Karpas-422 (cell line): ENCODE measurements at regions not wholly inside any gene's neighbourhood (a gene's known extent, or its start where the extent isn't known, plus 50 kb on each side); places are given as distances from the start of the nearest gene placed in this dataset.
"Not testable (repeated sequence)": the region's sequence is repeated elsewhere in the genome, so short reads cannot be mapped to it uniquely, and the experiment has no call there.

Experiments
- DNase-seq: peaks from one replicate; pipeline ENCODE4 v3.0.0-alpha.2; 2015
- H2AFZ ChIP-seq: fragments of 200-600 bp; sonication (generic); 2 replicates; pipeline ENCODE4 v1.6.1; 2014; ENCODE audit warnings: antibody characterized with exemption, low read length, mixed read lengths
- H3K27ac ChIP-seq: fragments of 200-600 bp; sonication (generic); 2 replicates; pipeline ENCODE4 v1.5.1; 2014; ENCODE audit warnings: mild to moderate bottlenecking, low read length, moderate library complexity
- H3K27me3 ChIP-seq: fragments of 200-600 bp; sonication (generic); 2 replicates; pipeline ENCODE4 v1.6.1; 2014; ENCODE audit warnings: low read length, mixed read lengths
- H3K36me3 ChIP-seq: fragments of 200-600 bp; sonication (generic); 2 replicates; pipeline ENCODE4 v1.6.1; 2014; ENCODE audit warnings: low read length, mixed read lengths; ENCODE audit not compliant: insufficient read depth
- H3K4me1 ChIP-seq: fragments of 200-600 bp; sonication (generic); 2 replicates; pipeline ENCODE4 v1.6.1; 2014; ENCODE audit warnings: mild to moderate bottlenecking, low read length, mixed read lengths
- H3K4me2 ChIP-seq: fragments of 200-600 bp; sonication (generic); 2 replicates; pipeline ENCODE4 v1.6.1; 2014; ENCODE audit warnings: low read length, low read depth, mild to moderate bottlenecking; ENCODE audit not compliant: poor library complexity, severe bottlenecking
- H3K4me3 ChIP-seq: fragments of 200-600 bp; sonication (generic); 2 replicates; pipeline ENCODE4 v1.5.1; 2014; ENCODE audit warnings: mild to moderate bottlenecking, antibody characterized with exemption, low read length, mixed read lengths
- H3K79me2 ChIP-seq: fragments of 200-600 bp; sonication (generic); 2 replicates; pipeline ENCODE4 v1.6.1; 2014; ENCODE audit warnings: mild to moderate bottlenecking, low read length, mixed read lengths
- H3K9ac ChIP-seq: fragments of 200-600 bp; sonication (generic); 2 replicates; pipeline ENCODE4 v1.6.0; 2014; ENCODE audit warnings: low read length
- H3K9me2 ChIP-seq: fragments of 200-600 bp; sonication (generic), shearing (Covaris generic); replicated peaks from 2 replicates; pipeline ENCODE4 v1.6.0; 2014; ENCODE audit warnings: mild to moderate bottlenecking, low read length, moderate library complexity; ENCODE audit not compliant: insufficient read depth
- H3K9me3 ChIP-seq: fragments of 300-700, 200-600 bp; sonication (generic); 2 replicates; pipeline ENCODE4 v1.6.1; 2014; ENCODE audit warnings: low read length, mixed read lengths
- H4K20me1 ChIP-seq: fragments of 200-600 bp; sonication (generic); 2 replicates; pipeline ENCODE4 v1.6.1; 2014; ENCODE audit warnings: mild to moderate bottlenecking, antibody characterized with exemption, low read length, low read depth; ENCODE audit not compliant: insufficient read depth

DNA sequence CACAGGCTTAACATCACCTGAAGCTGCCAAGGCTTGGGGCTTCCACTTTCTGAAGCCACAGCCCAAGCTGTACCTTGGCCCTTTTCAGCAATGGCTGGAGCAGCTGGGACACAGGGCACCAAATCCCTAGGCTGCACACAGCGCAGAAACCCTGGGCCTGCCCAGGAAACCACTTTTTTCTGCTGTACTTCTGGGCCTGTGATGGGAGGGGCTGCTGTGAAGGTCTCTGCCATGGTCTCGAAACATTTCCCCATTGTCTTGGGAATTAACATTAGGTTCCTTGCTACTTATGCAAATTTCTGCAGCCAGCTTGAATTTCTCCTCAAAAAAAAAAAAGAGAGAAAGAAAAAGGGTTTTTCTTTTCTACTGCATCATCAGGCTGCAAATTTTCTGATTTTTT, 219.1 kb downstream of the RPL10L start:
- Histone ChIP-seq H3K9ac (no peak overlapping the region), H3K9me2 (no peaks in the 10 kb centered on the region), H3K4me2 (no peak overlapping the region), H3K36me3 (no peaks in the 10 kb centered on the region), H4K20me1 (no peaks in the 10 kb centered on the region), H2AFZ (no peak overlapping the region), H3K4me3 (no peak overlapping the region), H3K9me3 (peaks cover 37% of the 10 kb centered on the region), H3K27ac (no peak overlapping the region), H3K4me1 (no peaks in the 10 kb centered on the region), H3K27me3 (no peaks in the 10 kb centered on the region), H3K79me2 (no peaks in the 10 kb centered on the region)
- DNase-seq = no peak

DNA sequence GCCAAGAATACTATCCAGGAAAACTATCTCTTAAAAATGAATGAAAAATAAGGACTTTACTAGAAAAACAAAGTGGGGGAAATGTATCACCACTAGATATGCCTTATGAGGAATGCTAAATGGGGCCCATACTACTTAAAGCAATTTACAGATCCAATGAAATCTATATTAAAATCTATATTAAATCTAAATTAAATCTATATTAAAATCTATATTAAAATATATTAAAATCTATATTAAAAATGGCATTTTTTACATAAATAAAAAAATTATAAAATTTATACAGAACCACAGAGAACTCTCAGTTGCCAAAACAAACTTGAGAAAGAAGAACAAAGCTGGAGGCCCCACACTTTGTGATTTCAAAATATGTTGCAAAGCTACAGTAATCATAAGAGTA, 234.5 kb downstream of the RPL10L start:
- Histone ChIP-seq H4K20me1 (no peaks in the 10 kb centered on the region), H3K4me3 (no peak overlapping the region), H3K79me2 (no peaks in the 10 kb centered on the region), H3K9me3 (peaks cover 53% of the 10 kb centered on the region), H3K4me1 (no peaks in the 10 kb centered on the region), H3K4me2 (no peak overlapping the region), H3K9me2 (no peaks in the 10 kb centered on the region), H3K9ac (no peak overlapping the region), H3K27me3 (no peaks in the 10 kb centered on the region), H3K36me3 (no peaks in the 10 kb centered on the region), H3K27ac (no peak overlapping the region), H2AFZ (no peak overlapping the region)
- no peak for DNase-seq

DNA sequence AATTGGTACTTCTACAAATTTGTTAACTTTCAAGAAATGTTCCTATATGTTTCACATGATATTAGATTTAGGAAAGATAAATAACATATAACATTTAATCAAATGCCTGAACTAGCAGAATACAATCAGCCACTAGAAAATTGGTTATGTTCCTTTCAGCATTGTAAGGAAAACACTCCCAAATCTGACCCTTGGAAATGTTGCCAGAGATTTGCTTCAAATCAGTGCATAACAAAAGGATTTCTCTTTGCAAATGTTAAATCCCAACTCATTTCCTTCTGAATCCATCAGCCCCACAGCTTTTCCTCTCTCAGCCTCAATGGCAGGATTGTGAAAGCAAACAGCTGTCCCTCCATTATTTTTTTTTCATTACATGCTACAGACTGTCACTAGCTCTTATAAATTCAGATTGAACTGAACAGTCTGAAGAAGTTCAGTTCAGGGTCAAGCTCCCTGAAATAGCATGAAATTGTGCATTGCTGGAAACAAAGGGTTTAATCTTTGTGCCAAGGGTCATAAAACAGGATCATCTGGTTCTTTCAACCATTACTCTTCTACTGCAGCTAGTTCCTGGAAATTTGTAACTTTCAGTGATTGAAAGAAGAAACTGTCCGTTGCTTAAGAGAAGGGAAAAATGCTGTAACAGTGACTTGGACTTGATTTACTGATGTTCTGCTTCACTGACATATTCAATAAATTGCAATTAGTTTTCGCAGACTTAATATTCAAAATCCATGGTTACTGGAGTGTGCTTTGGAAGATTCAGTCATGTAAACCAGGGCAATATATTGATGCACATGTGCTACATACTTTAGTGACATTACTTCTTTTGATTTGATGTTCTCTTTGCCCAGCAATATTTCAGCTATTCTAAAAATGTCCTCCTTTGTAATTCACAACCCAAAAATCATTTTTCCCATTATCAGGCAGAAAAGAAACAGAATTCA, 246.4 kb downstream of the RPL10L start:
- no peak overlapping the region for H2AFZ ChIP-seq
- no peak for DNase-seq
- peaks cover 48% of the 10 kb centered on the region for H3K9me3 ChIP-seq
- no peak overlapping the region for H3K27ac ChIP-seq
- H3K4me3 ChIP-seq = no peak overlapping the region
- no peaks in the 10 kb centered on the region for H4K20me1 ChIP-seq
- no peaks in the 10 kb centered on the region for H3K79me2 ChIP-seq
- no peaks in the 10 kb centered on the region for H3K4me1 ChIP-seq
- H3K4me2 ChIP-seq = no peak overlapping the region
- no peak overlapping the region for H3K9ac ChIP-seq
- no peaks in the 10 kb centered on the region for H3K36me3 ChIP-seq
- H3K27me3 ChIP-seq = no peaks in the 10 kb centered on the region
- no peaks in the 10 kb centered on the region for H3K9me2 ChIP-seq

DNA sequence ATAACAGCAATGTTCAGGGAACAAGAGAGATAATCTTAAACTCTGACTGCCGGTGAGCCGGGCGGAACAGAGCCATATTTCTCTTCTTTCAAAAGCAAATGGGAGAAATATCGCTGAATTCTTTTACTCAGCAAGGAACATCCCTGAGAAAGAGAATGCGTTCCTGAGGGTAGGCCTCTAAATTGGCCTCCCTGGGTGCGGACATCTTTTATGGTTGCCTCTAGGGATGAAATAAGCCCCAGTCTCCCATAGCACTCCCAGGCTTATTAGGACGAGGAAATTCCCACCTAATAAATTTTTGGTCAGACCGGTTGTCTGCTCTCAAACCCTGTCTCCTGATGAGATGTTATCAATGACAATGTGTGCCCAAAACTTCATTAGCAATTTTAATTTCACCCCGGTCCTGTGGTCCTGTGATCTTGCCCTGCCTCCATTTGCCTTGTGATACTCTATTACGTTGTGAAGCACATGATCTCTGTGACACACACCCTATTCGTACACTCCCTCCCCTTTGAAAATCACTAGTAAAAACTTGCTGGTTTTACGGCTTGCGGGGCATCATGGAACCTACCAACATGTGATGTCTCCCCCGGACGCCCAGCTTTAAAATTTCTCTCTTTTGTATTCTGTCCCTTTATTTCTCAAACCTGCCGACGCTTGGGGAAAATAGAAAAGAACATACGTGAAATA, 249.4 kb downstream of the RPL10L start:
- H3K27me3 ChIP-seq, H3K9ac ChIP-seq, H2AFZ ChIP-seq, H3K4me3 ChIP-seq, H3K36me3 ChIP-seq, H3K9me2 ChIP-seq, H4K20me1 ChIP-seq, DNase-seq, H3K27ac ChIP-seq, H3K4me2 ChIP-seq, H3K79me2 ChIP-seq, H3K4me1 ChIP-seq: not testable (repeated sequence)
- H3K9me3 ChIP-seq = peaks cover 48% of the 10 kb centered on the region

DNA sequence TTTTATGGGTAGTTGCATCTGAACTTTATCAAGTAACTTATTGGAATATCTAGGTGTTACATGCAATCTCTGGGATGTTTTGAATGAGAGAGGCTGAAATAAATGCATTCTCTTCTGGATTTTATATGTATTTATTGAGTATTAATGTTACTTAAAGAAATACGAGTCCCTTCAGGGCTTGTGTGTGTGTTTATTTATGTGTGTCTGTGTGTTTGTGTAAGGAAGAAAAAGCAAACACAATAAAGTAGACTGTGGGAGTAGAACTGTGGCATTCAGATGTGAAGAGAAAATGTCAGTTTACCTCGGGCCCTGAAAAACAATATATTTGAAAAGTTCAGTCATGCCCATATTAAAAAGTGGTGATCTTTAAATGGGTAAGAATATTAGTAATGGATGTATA, 250.5 kb downstream of the RPL10L start:
- H3K27ac ChIP-seq = no peak overlapping the region
- no peak for DNase-seq
- H4K20me1 ChIP-seq = no peaks in the 10 kb centered on the region
- H3K4me3 ChIP-seq = no peak overlapping the region
- no peaks in the 10 kb centered on the region for H3K27me3 ChIP-seq
- no peaks in the 10 kb centered on the region for H3K9me2 ChIP-seq
- H2AFZ ChIP-seq = no peak overlapping the region
- H3K4me1 ChIP-seq = no peaks in the 10 kb centered on the region
- no peaks in the 10 kb centered on the region for H3K36me3 ChIP-seq
- H3K9ac ChIP-seq = no peak overlapping the region
- H3K79me2 ChIP-seq = no peaks in the 10 kb centered on the region
- H3K9me3 ChIP-seq = peaks cover 54% of the 10 kb centered on the region
- H3K4me2 ChIP-seq = no peak overlapping the region

DNA sequence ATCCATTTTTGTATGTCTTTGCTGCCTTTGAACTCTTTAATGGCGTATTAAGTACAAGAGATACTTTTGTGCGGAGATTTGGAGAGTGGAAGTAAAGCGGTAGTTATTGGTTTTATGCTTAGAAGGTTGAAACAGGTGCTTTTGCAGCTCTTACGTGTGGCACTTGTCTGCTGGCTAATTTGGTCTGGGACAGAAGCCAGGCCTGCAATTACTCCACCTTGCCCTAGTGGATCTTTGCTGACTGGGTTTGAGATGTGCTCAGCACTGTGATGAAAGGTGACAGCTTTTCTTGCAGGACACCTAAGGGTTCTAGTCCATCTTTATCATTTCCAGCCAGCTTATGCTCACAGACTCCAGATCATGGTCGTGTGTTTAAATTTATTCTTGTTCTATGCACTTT, 252.5 kb downstream of the RPL10L start:
- Histone ChIP-seq H3K27me3 (no peaks in the 10 kb centered on the region), H3K9me3 (peaks cover 45% of the 10 kb centered on the region), H3K4me2 (no peak overlapping the region), H2AFZ (no peak overlapping the region), H3K27ac (no peak overlapping the region), H3K4me3 (no peak overlapping the region), H3K9ac (no peak overlapping the region), H3K79me2 (no peaks in the 10 kb centered on the region), H4K20me1 (no peaks in the 10 kb centered on the region), H3K9me2 (no peaks in the 10 kb centered on the region), H3K36me3 (no peaks in the 10 kb centered on the region), H3K4me1 (no peaks in the 10 kb centered on the region)
- DNase-seq = no peak

DNA sequence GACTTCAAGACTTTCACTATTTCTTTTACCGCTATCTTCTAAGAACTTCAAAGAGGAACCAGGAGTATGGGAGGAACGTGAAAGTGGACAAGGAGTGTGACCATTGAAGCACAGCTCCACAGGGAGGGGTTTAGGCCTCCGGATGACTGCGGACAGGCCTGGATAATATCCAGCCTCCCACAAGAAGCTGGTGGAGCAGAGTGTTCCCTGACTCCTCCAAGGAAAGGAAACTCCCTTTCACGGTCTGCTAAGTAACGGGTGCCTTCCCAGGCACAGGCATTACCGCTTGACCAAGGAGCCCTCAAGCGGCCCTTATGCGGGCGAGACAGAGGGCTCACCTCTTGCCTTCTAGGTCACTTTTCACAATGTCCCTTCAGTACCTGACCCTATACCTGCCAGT, 267.0 kb downstream of the RPL10L start:
- H3K4me3 ChIP-seq = no peak overlapping the region
- H3K9me3 ChIP-seq = peaks cover 33% of the 10 kb centered on the region
- H3K9ac ChIP-seq = no peak overlapping the region
- no peaks in the 10 kb centered on the region for H3K36me3 ChIP-seq
- H3K4me2 ChIP-seq = no peak overlapping the region
- H3K9me2 ChIP-seq = no peaks in the 10 kb centered on the region
- no peaks in the 10 kb centered on the region for H3K79me2 ChIP-seq
- H3K4me1 ChIP-seq = no peaks in the 10 kb centered on the region
- no peak for DNase-seq
- H3K27ac ChIP-seq = no peak overlapping the region
- no peaks in the 10 kb centered on the region for H3K27me3 ChIP-seq
- no peaks in the 10 kb centered on the region for H4K20me1 ChIP-seq
- no peak overlapping the region for H2AFZ ChIP-seq

DNA sequence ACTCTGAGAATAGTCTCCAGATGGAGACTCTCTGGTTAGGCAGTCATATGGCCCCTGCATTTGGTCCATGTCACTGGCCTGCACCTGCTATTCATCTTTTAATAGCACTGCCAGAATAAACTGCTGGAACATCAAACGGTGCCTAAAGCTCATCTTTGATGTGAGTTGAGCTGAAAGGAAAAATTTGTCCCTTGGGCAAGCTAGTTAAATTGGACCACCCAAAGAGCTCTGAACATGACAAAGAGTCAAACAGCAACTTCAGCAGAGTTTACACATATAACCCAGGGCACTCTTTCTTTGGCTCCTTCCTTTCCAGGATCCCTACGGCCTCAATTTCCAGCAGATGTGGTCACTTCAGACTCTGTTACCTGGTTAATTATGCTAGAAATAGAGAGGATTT, 269.9 kb downstream of the RPL10L start:
- Histone ChIP-seq H3K9ac (no peak overlapping the region), H3K27ac (no peak overlapping the region), H3K79me2 (no peaks in the 10 kb centered on the region), H4K20me1 (no peaks in the 10 kb centered on the region), H3K4me3 (no peak overlapping the region), H3K4me2 (no peak overlapping the region), H3K9me2 (no peaks in the 10 kb centered on the region), H2AFZ (no peak overlapping the region), H3K4me1 (no peaks in the 10 kb centered on the region), H3K27me3 (no peaks in the 10 kb centered on the region), H3K9me3 (peaks cover 47% of the 10 kb centered on the region), H3K36me3 (no peaks in the 10 kb centered on the region)
- DNase-seq = no peak
